Gastrocnemius medialis (tissue), 4 donors: ENCODE measurements at regions not wholly inside any gene's neighbourhood (a gene's known extent, or its start where the extent isn't known, plus 50 kb on each side); places are given as distances from the start of the nearest gene placed in this dataset.
"Not testable (repeated sequence)": the region's sequence is repeated elsewhere in the genome, so short reads cannot be mapped to it uniquely, and the experiment has no call there.

Source experiments
- POLR2A ChIP-seq, 2 donors: fragments of 450-650 bp; IDR thresholded peaks; one replicate each; pipeline ENCODE4 v1.6.1; 2017; ENCODE audit warnings: antibody characterized with exemption in 2 of 2, mild to moderate bottlenecking in 2 of 2, moderate library complexity in 2 of 2
- TF ChIP-seq, protein P1 (sequence below), 5 experiments: fragments of 450-650 bp in 3 of 5; fragments of 200-600 bp in 2 of 5; sonication (generic) in 2 of 5; IDR thresholded peaks in 4 of 5; conservative IDR thresholded peaks in 1 of 5; 1 replicate in 4 of 5; 2 replicates in 1 of 5; pipeline ENCODE4 v1.5.1; 2016 to 2019; ENCODE audit warnings: antibody characterized with exemption in 5 of 5, mild to moderate bottlenecking in 3 of 5, moderate library complexity in 3 of 5

DNA sequence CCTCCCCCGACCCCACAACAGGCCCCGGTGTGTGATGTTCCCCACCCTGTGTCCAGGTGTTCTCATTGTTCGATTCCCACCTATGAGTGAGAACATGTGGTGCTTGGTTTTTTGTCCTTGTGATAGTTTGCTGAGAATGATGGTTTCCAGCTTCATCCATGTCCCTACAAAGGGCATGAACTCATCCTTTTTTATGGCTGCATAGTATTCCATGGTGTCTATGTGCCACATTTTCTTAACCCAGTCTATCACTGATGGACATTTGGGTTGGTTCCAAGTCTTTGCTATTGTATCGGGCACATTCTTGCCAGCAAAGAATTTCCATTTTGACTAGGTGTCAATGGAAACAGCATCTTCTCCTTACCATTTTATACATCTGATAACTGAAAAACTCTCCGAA is 152.1 kb upstream of the IRF2BP2 start:
- TF ChIP-seq, protein P1, sequence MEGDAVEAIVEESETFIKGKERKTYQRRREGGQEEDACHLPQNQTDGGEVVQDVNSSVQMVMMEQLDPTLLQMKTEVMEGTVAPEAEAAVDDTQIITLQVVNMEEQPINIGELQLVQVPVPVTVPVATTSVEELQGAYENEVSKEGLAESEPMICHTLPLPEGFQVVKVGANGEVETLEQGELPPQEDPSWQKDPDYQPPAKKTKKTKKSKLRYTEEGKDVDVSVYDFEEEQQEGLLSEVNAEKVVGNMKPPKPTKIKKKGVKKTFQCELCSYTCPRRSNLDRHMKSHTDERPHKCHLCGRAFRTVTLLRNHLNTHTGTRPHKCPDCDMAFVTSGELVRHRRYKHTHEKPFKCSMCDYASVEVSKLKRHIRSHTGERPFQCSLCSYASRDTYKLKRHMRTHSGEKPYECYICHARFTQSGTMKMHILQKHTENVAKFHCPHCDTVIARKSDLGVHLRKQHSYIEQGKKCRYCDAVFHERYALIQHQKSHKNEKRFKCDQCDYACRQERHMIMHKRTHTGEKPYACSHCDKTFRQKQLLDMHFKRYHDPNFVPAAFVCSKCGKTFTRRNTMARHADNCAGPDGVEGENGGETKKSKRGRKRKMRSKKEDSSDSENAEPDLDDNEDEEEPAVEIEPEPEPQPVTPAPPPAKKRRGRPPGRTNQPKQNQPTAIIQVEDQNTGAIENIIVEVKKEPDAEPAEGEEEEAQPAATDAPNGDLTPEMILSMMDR (IDR thresholded peaks at IDR 0.05 in 4 of 5, conservative IDR thresholded peaks at IDR 0.05 in 1 of 5): not testable (repeated sequence)
- not testable (repeated sequence) for TF ChIP-seq POLR2A (IDR thresholded peaks at IDR 0.05)
